ENCODE measurements at regions not wholly inside any gene's neighbourhood (a gene's known extent, or its start where the extent isn't known, plus 50 kb on each side); places are given as distances from the start of the nearest gene placed in this dataset.

DNA sequence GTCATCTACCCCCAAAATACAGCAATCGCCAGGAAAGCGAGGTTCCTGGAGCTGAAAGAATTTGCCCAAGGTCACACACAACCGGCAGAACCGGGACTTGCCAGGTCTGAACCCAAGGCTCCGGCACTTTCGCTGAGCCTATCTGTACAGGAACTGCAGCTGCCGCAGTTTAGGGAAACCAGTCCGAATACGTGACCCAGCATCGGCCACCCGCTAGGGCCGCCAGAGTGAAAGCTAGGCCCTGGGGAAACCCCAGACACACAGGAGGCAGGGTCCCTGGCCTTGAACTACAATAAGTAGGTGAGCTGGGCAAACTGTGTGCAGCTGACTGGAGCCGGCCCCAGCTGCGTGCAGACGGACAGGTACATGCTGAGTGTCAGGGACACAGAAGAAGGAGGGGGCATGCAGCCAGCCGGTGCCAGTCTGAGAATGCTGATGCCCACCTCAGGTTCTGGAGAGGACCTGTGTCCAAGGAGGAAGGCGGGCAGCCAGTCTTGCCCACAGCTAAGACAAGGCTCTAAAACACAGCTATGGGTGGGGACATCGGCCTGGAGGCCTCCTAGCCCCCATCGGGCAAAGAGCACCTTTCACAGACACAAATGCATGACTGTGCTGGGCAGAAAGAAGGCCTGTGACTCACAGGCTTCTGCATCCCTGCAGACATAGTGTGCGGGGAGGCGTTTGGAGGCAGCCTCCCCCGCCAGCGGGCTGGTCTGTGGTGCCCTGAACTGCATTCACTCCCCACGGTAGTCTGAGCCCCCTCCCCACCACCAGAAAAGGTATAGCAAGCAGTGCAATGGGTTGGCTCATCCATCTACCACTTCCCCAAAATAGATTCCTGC is 107.4 kb upstream of the ID2 start:
- no peak for DNase-seq (ENCODE audit: low read depth)

DNA sequence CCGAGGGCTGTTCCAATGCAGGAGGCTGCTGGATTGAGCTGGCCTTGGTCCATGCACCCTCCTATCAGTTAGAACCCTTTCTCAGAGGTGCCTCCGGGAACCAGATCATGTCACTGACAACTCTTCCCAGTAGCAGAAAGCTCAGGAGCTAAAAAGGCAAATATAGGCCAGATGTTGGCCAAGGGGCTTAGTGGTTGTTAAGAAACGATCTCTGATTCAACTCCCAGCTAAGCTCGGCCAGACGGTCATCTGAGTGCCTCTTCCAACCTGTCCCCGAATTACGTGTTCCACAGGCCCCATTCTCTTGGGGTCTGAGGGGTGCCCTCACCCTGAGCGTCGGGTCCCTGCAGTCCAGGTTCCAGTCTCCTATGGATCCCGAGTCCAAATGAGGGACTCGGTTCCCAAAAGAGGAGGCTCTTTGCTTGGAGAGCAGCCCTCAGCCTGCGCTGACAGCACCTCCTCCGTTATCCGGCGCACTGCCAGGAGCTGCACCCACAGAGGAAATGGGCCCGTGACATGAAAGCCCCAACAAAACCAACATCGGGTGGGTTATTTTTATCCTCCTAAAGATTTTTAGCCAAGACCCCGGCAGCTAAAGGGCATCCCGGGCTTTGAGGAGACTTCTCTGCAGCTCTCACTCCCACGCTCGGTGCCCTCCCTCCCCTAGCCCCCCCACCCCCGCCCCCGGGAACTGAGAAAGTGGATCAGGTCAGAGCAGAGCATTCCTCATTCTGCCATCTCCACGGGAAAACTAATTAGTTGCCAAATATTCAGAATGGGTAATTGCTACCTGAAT is 106.6 kb upstream of the ID2 start:
- no peak for DNase-seq (ENCODE audit: low read depth)

DNA sequence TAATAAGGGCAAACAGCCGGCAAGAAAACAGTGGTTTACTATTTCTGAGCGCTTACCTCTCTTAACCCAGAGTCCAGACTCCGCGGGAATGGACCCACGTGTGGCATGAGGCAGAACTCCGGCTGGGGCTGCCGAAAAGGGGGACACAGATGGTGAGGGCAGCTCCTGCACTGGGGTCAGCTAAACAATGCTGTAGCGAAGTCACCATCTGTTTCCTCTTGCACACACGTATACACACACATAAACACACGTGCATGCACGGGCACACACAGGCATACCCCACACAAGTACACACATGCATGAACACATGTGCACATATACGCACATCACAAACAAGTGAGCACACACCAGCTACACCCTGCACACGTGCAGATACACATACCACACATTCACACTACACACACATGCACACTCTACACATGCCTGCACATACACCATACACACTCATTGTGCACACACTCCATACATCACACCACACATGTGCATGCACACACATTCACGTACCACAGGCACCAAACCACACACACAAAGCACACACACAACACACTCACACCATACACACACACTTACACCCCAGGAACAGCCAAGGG is 105.9 kb upstream of the ID2 start:
- DNase-seq (ENCODE audit: low read depth): no peak

DNA sequence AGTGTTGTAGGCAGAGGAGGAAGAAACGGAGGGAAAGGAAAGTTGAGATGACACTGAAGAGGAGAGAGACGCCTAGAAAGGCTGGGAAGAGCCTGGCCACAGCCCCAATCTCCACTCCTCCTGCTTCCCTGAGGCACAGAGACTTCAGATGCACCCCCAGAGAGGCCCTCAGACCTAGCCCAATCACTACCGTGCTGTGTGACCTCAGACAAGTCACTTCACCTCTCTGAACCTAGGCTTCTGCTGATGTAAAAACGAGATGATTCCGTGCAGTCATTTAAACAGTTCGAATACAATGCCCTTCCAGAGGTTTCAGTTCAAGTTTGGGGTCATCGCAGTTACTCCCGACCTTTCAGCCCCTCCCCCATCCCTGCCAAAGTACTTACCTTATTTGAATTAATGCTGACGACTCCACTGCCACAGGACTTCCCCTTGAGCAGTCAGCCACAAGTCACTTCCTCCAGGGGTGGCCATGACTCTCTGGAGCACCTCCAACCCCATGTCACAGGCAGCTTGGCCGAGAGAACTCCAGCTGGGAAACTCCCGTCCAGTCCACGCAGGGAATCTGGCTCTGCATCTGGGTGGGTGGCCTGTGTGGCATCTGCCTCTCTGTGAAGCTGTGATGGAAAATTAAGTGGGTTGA is 105.2 kb upstream of the ID2 start:
- no peak for DNase-seq (ENCODE audit: low read depth)

DNA sequence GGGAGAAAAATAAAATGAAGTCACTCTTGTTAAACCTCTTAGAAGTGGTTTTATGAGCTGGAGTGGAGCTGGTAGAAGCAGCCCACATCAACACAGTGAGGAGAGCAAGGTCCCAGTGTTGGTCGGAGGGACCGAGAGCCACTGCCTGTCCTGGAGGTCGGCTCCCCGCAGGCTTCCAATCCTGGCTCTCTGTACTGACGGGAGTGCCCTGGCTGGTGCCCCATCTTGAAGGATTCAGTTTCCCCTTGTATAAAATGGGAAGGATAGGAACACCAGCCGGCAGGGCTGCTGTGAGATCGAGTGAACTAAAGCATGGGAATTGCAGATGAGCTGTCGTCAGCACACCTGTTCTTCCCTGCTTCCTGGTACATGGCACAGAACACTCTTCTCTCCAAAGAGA is 104.3 kb upstream of the ID2 start:
- no peak for DNase-seq (ENCODE audit: low read depth)

DNA sequence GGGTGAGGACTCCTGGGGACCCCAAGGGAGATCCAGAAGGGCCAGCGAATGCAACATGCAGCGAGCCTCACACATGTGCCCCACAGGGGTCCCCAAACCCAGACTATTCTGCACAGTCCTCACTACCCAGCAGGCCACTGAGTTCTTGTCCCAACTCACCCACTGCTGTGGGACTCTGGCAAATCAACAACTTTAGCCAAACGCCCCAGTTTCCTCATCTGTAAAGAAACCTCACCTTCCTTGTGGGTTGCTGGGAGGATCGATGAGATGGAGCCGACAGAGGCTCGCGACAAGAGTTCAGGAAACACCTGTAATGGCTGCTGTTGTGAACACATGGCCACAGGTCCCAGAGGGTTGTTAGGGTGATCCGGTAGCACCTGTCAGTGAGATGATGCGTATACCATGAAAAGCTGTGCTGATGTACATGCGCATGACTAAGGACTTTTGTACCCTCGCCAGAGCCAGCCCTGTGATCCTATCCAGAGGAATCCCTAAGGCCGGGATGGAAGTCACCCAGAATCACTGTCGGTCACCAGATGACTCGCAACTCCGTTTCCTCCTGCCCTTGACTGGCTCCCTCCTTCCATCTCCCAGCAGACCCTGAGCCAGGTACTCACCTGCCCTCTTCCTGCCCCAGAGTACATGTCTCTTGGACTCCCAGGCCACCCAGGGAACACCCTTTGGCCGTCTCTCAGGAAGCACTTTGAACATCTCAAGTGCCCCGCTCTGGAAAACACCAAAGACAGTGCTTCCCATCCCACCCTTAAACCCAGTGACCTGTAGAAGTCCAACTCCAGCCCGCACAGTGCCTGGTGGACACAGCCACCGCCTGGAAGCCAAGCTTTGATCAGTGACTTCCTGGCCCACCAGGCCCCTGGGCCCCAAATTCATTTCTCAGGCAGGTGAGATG is 103.3 kb upstream of the ID2 start:
- no peak for DNase-seq (ENCODE audit: low read depth)

DNA sequence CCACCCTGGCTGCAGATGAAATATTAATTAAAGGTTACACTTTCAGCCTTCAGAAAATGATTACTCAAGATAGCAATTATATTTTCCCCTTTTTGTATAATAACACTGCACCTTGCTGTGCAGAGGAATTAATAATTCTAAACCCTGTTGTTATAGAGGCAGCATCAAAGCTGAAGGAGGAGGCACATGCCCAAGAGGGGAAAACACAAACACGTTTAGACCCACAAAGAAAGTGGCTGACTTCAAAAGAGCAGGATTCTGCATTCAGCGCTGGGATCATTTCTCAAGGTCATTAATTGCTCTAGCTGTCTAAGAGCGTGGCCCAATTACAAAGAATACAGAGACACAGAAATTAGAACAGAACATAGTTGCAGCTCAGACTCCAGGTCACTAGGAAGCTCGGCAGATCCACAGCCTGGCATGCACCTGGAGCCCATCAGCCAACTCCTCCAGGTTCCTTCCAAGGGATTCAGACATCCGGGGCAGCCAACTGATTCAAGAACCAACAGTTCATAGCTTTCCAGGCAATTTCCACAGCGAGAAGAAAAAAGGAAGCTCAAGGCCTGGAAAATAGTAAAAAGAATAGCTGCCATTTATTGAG is 102.3 kb upstream of the ID2 start:
- DNase-seq (ENCODE audit: low read depth): no peak

DNA sequence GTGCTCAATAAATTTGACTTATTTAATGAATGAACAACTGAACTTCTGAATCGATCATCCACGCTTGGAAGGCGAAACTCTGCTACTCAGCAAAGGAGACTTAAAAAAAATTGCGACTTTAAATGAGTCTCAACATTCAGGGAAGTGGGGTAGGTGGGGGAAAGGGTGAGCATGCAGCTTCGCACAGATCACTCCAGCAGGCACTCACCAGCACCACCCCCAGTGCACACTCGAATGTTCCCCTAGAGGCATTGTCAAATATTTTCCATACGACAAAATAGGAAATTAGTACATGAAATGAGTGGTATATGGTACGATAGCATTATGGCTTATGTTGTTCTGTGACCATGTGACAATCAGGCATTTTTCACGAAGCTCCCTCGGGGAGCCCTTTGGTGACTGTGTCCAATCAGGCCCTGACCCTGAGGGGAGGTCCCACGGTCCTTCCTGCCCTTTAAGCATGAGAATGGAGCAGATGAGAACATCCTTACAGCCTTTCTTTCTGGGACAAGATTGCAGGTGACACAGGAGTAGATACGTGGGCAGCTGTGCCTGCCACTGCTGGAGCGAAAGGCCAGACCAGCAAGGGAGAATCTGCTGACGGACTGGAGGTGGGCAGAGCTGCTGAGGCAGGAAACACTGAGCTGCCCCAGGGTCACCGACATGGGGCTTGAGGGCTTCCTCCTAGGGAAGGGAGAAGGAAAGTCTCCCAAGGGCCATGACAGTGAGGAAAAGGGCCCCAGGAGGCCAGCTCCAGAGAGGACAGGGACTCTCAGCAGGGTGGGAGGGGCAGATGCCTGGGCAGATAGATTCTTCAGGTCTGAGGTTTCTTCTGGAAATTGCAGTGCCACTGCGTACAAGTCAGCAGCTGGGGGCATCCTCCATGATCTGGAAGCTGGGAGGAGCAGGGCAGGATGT is 101.3 kb upstream of the ID2 start:
- no peak for DNase-seq (ENCODE audit: low read depth)

DNA sequence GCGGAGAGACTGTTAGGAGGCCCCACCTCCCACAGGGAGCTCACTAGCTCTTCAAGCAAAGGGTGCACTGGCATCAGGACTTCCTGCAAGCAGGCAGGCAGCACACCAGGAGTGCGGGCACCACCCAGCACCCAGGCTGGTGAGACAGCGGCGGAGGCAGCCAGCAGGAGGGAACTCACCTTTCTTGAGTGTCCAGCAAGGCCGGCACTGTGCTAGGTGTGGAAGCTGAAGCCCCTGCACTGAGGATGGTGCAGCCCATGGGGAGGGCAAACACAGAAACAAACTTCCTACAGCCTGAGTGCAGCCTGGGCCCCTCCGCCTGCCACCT is 100.7 kb upstream of the ID2 start:
- DNase-seq (ENCODE audit: low read depth): no peak

DNA sequence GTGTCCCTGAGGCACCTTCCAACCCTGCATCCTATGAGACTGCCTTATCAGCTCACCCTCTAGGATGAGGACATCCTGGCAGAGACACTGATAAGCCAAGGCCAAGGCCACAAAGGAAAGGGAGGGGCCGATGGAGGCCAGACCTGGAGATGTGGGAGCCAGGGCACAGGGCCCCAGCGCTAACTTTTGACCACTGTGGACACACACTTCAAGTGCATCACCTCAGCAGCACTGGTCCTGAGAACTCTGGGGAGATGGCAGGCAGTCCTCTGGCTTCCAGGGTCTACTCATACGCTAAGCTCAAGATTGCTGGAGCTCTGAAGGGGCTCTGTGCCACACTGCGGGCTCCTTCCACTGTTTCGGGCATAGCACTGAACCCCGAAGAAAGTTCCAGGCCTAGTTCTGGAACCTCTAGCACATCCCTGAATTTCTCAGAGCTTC is 100.2 kb upstream of the ID2 start:
- DNase-seq (ENCODE audit: low read depth): no peak

DNA sequence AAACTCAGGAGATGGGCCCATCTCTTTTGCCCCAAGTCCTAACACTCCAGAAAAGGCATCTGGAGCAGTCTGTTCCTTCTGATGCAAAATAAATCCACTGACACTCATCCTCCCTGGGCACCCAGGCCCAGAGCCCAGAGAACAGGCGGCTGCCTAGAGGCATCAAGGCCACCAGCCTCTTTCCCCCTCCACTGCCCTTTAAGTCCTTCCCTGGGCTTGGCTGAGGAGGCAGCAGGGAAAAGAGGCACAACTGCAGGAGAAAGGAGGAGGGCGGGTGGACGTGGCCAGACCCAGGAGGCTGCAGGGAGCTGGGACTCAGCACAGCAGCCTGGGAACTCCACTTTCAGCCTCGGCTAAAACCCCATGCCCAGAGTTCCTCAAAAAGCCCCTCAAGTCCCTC is 99.7 kb upstream of the ID2 start:
- DNase-seq (ENCODE audit: low read depth): no peak

DNA sequence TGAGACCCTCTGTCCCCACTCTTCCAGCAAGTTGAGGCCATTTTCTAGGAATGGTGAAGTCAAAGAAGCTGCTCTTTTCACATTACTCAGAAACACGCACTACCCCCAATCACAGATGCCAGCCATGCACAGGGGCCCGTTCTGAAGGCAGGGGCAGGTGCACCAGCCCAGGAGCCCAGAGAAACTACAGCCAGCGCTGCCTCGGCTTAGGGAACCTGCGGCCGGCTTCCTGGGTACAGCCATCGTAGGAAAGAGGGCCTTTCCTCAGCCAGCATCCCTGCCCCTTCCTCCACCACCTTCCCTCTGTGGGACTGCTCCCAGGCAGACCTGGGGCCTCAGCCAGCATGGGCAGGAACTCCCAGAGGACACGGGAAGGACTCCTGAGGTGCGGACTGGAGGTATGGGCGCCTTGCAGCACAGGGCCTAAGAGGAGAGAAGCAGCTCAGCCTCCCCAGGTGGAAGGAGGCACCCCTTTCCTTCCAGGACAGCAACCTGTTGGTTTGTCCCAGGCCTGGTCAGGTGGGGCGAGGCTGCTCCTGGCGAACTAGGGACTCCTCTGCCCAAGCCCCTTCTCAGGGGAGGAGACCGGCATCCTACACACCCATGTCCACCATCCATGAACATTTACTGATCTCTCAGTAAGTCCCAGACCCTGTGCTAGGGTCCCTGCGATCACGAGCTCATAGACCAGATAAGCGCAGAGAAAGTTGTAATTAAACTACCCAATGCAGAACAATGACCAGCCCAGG is 99.0 kb upstream of the ID2 start:
- DNase-seq (ENCODE audit: low read depth): no peak

DNA sequence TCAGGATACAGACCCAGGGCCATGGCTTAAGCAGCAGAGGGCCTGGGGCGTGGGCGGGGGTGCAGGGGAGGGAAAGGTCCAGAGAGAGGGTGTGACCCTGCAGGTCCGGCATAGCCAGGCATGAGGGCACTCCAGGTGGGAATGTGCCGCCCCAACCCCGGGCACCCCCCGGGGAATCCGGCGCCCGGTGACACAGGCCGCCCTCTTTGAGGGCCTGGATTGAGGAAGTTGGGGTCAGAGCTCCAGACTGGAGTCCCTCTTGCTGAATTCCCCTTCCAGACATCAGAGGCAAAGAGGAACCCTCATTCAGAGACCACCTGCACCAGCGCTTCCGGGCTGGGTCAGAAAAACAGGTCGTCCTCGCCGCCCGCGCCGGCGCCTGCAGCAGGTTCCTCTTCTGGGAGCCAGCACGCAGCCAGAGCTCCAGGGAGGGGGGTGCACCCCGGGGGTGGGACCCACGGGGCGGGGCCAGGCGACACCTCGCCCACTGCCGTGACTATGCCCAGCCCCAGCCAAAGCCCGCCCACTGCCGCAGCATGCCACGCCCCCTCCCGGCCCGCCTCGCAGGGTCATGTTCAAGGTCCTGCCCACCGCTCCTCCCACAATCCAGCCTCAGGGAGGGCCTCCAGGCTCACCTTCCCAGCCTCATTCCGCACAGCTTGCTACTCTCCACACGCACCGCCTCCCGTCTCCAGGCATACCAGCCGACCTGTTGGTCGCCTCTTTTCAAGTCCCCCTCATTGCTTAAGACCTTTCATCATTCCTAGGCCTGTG is 98.3 kb upstream of the ID2 start:
- no peak for DNase-seq (ENCODE audit: low read depth)

DNA sequence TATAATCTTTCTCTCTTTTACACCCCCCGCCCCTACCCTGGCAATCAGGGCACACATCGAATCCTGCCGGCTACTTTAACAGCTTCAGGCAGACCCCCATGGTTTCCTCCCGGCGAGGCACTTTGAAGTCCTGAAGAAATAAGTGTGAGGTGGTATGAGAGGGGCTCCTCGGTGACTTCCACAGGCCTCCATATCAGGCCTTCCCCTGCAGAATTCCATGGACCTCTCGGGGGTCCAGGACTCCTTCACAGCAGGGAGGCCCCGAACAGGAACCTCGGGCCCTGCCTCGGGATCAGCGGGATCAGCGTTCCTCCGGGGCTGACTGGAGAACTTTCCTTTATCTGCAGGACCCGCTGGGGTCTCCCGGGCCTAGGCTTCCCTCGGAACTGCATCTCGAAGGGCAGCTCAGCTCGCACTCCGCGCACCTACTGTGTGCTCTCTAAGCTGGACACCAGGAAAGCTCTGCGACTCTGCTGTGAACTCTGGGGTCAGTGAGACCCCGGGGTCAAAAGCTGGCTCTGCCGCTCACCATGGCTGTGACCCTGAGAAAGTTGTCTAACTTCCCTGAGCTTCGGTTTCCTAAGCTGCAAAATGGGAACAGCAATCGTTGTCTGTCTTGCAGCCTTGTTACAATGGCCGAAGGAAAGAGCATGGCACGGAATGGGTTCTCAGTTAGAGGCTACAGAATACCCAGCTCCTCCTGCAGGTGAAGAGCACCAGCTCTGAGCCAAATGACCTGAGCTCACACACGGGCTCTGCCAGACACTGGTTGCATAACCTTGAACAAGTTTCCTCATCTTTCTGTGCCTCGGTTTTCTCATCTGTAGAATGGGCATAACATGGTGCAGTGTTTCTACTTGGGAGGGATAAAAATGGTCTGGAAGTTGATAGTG is 97.4 kb upstream of the ID2 start:
- DNase-seq (ENCODE audit: low read depth): no peak

DNA sequence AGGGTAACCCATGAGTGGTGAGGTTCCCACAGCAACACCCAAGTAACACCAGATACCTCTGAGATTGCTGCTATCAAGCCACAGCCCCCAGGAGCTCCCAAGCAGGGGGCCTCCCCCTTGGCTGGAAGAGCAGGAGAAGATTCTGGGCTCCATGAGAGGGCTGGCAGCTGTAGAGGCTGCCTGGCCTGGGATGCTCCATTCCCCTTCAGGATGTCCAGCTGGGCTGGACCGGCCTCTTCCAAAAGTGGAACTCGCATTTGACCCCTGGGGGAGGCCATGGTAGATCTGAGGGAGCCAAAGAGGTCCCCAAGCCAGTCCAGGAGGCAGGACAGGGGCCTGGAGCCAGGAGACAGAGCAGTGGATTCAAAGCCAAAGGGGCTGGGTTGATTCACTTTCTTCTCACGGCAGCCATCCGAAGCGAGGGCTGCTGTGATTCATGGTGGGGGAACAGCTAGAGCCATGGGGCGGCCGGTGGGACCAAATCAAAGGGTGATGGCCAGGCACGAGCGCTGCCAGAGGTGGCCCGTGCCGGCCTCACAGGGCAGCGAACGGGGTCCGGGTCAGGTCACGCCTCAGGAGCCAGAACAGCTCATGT is 95.3 kb upstream of the ID2 start:
- DNase-seq (ENCODE audit: low read depth): no peak

DNA sequence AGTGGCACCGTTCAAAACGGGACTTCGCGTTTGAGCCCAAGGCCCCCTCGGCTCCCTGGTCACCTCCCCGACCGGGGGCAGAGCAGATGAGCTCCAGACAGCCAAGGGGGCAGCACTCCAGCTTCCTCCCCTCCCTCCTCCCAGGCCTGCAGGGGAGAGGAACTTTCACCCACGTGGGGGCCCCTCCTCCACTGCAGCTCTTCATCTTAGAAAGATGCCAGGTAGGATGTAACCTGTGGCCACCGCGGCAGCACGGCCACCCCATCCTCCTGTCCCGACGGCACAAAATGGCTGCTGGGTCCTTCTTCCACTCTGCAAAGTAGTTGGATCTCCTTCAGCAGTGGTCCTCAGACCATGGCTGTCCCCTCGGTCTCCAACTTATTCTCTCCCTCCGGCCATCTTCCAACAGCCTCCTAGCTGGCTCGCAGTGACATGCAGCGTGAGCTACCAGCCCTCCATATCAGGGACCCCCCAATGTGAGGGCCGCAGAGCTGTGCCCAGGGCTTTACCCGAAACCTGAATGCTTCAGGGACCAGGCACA is 94.5 kb upstream of the ID2 start:
- no peak for DNase-seq (ENCODE audit: low read depth)

All from stromal cell of bone marrow (primary cell).